Superior temporal gyrus (tissue), 1 donor: ENCODE measurements at regions not wholly inside any gene's neighbourhood (a gene's known extent, or its start where the extent isn't known, plus 50 kb on each side); places are given as distances from the start of the nearest gene placed in this dataset.
"Not testable (repeated sequence)": the region's sequence is repeated elsewhere in the genome, so short reads cannot be mapped to it uniquely, and the experiment has no call there.

Experiments used
- DNase-seq: peaks from one replicate; pipeline ENCODE4 v3.0.0-alpha.2; 2016; ENCODE audit errors: extremely low spot score

- no peak for DNase-seq
Measured at GRCh38 chr10:22824984-22825383, 102.9 kb upstream of the ARMC3 start.

GRCh38 chr10:22824520-22824919 lies 103.3 kb upstream of the ARMC3 start:
- DNase-seq, result no peak

GRCh38 chr10:22823109-22823508 lies 104.7 kb upstream of the ARMC3 start:
- no peak for DNase-seq

GRCh38 chr10:22821921-22822320 lies 105.9 kb upstream of the ARMC3 start:
- not testable (repeated sequence) for DNase-seq

GRCh38 chr10:22821501-22821900 lies 106.4 kb upstream of the ARMC3 start:
- no peak for DNase-seq

- no peak for DNase-seq
Measured at GRCh38 chr10:22816298-22816653, 101.9 kb upstream of the PIP4K2A start.

- no peak for DNase-seq
Measured at GRCh38 chr10:22810643-22811465, 96.5 kb upstream of the PIP4K2A start.

GRCh38 chr10:22807238-22807637 lies 92.9 kb upstream of the PIP4K2A start:
- no peak for DNase-seq

GRCh38 chr10:22805304-22805703 lies 90.9 kb upstream of the PIP4K2A start:
- peak; percentile 89 for DNase-seq

GRCh38 chr10:22803261-22803885 lies 89.0 kb upstream of the PIP4K2A start:
- no peak for DNase-seq

GRCh38 chr10:22801785-22802184 lies 87.4 kb upstream of the PIP4K2A start:
- DNase-seq, result no peak

GRCh38 chr10:22797796-22798195 lies 83.4 kb upstream of the PIP4K2A start:
- DNase-seq, result not testable (repeated sequence)

GRCh38 chr10:22795546-22795945 lies 81.2 kb upstream of the PIP4K2A start:
- DNase-seq, result no peak

- DNase-seq, result no peak
Measured at GRCh38 chr10:22792161-22792560, 77.8 kb upstream of the PIP4K2A start.

- DNase-seq, result no peak
Measured at GRCh38 chr10:22791665-22792064, 77.3 kb upstream of the PIP4K2A start.

- DNase-seq, result no peak
Measured at GRCh38 chr10:22784668-22785067, 70.3 kb upstream of the PIP4K2A start.

GRCh38 chr10:22783807-22784206 lies 69.4 kb upstream of the PIP4K2A start:
- no peak for DNase-seq

GRCh38 chr10:22780474-22780885 lies 66.1 kb upstream of the PIP4K2A start:
- DNase-seq, result no peak

- DNase-seq, result no peak
Measured at GRCh38 chr10:22779331-22780019, 65.1 kb upstream of the PIP4K2A start.

- no peak for DNase-seq
Measured at GRCh38 chr10:22774102-22774501, 59.7 kb upstream of the PIP4K2A start.

- DNase-seq, result not testable (repeated sequence)
Measured at GRCh38 chr10:22771631-22772030, 57.3 kb upstream of the PIP4K2A start.

GRCh38 chr10:22770270-22770669 lies 55.9 kb upstream of the PIP4K2A start:
- DNase-seq, result no peak

GRCh38 chr10:22767859-22768258 lies 53.5 kb upstream of the PIP4K2A start:
- no peak for DNase-seq
